Endometrium (tissue), 2 donors: ENCODE measurements at regions not wholly inside any gene's neighbourhood (a gene's known extent, or its start where the extent isn't known, plus 50 kb on each side); places are given as distances from the start of the nearest gene placed in this dataset.
"Not testable (repeated sequence)": the region's sequence is repeated elsewhere in the genome, so short reads cannot be mapped to it uniquely, and the experiment has no call there.

ENCODE experiments used
- FAIRE-seq: peaks from 2 replicates; lab custom pipeline; 2012; peaks lifted over from hg19 to GRCh38; lab: Jason Lieb, UNC
- donor health status: control.
- donor health status: control.

DNA sequence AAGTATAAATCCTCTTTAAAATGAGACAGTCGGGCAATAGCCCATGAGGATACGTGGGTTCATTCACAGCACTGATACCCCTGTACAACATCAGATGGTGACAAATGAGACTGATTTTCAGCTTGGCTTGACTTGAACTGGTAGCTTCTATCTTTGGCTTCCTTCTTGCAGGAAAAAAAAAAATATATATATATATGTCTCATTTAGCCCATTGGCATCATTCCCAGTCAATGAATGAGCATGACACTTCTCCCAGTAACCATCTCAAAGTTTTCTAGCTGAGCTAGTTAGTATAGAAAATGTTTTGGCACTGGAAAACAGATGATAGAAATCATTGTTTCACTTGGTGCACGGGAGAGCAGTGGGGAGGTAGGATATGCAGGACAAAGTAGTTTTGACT is 222.5 kb upstream of the TAS2R1 start:
- FAIRE-seq, result no peak

DNA sequence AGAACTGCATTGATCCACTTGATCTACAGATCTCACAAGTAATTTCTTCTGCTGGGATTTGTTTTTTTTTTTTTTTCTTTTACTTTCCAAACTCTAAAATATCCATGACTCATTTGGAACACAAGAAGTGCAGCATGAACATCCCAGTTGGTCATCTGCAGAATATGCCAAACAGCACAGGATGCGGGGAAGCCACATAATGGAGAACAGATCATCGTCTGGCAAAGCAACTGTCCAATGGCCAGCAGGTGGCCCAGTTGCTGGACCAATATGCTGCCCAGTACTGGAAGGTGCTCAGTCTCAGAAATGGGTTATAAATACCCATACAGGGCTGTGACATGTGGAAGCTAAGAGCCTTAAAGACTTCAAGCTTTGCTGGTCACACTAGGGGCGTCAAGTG is 221.3 kb upstream of the TAS2R1 start:
- no peak for FAIRE-seq

- FAIRE-seq, result no peak
These were observed 220.3 kb upstream of the TAS2R1 start for GRCh38 chr5:9850456-9850855.

GRCh38 chr5:9847631-9848030 is 217.5 kb upstream of the TAS2R1 start:
- FAIRE-seq, result no peak

DNA sequence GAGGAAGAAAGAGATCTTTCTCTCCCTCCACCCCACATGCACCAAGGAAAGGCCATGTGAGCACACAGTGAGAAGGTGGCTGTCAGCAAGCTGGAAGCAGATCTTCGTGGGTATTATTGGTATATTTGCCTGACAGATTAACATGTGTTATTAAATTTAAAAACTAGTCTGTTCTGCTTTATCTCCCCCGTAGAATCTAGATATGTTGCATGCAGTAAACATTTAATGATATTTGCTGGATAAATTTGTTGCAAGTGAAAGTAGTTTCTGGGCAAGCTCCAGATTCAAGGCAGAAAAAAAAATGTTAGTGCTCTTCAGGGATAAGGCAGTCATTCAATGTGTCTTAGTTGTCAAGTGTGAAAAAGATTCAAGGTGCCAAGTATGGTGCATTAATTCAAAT is 215.0 kb upstream of the TAS2R1 start:
- FAIRE-seq, result no peak

DNA sequence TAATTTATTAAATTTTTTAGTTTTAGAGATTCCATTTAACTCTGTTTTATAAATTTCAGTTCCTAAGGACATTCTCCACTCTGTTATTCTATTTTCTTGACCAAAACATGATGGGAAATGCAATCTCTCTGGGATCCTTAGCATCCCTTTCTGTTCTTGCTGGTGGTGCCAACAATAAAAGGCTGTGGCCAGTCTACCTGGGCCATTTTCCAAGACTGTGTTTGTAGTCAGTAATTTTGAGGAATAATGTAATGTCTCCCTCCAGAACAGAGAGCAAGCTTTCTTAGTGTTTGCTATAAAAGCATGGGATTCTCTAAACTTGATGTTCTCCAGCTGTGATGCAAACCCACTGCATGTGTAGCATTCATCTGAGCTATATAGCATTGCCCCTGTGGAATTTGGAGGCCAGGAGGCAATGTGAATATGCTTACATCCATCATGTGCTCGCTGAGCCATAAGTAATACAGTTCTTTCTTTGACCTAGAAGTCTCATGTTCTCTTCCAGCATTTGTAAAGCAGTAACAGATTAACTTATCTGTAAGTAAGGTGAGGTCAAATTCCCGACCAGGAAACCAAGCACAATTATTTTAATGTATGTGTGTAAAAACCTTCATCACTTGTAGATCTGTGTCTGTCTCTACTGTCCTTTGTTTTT is 211.5 kb upstream of the TAS2R1 start:
- FAIRE-seq, result no peak

- FAIRE-seq, result no peak
These were observed 208.8 kb upstream of the TAS2R1 start for GRCh38 chr5:9838916-9839315.

- no peak for FAIRE-seq
These were observed 205.0 kb upstream of the TAS2R1 start for GRCh38 chr5:9834871-9835770.

DNA sequence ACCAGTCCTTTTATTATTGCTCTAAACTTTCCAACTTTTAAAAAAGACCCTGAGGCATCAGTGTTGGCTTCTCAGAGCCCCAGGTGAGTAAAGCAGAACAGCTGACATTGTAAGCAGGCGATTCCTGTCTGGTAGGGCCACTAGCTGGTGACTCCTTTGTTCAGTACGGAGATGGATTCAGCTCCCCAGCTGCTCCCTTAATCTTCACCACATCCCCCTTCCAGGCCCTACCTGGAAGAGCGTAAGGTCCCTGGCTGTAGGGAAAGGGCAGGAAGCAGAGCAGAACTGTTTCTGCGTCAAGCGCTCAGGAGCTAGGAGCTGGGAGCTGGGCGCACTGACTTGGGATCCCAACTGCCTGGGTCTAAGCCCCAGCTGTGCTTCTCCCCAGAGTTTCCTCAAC is 203.7 kb upstream of the TAS2R1 start:
- FAIRE-seq, result no peak

DNA sequence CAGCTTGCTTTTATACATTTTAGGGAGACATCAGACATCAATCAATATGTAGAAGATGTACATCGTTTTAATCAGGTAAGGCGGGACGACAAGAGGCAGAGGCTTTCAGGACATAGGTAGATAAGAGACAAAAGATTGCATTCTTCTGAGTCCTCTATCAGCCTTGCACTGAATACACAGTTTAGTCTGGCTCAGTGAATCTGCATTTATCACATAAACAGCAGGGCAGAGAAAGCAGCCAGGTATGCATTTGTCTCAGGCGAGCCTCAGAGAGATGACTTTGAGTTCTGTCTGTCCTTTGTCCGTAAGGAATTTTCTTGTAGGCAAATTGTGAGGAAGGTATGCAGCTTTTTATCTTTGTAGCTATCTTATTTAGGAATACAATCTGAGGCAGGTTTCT is 202.8 kb upstream of the TAS2R1 start:
- FAIRE-seq, result no peak

DNA sequence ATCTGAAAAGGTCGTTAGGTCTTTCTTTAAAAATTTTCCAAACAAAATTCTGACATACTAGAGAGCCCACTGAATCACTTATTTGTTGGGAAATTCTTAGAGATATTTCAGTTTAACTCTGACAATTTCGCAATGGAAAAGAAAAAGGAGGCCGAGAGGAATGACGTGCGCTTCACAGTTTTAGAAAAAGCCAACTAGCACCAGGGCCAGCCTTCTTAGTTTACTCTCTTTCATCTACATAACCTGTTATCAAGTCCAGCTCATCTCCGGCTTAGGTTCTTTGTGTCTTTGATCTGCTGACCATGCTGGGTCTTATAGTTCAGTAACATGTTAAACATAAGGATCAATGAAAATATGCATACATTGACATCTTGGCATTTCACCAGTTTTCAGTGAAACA is 201.7 kb upstream of the TAS2R1 start:
- peak; percentile 70 for FAIRE-seq

- no peak for FAIRE-seq
These were observed 200.0 kb upstream of the TAS2R1 start for GRCh38 chr5:9830184-9830583.

- FAIRE-seq, result no peak
These were observed 199.5 kb upstream of the TAS2R1 start for GRCh38 chr5:9829621-9830020.

DNA sequence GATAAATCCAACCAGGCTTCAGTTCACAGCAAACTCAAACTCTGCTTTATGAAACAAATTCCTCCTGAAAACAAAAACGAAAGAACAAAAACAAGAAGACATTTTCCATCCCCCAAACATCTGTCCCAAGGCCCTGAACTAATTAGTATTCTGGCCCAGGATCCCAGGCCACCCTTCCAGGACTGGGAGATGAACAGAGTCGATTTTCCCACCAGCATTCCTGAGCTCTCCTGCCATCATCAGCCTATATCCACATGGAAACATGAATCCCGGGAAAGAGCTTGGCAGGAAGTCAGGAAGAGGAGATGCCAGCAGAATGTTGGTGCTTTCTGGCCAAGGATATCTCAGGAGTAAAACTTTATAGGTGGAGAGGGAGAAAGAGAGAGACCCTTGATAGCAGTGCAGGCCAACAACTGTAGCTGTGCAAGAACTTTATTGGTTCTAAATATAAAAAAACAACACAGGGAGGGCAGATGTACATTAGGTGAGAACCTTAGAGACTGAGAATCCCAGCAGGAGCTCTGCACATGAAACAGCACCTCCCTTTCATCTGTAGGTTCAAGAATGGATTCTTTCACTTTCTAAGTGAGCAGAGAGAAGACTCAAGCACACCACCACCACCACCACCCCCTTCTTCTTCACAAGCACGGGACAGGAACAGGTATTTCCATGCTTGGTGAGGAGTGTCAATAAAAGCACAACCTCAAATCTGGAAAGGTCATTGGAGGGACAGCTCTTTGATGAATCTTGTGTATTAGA is 190.7 kb upstream of the TAS2R1 start:
- FAIRE-seq, result peak; percentile 69

GRCh38 chr5:9818340-9818845 is 188.2 kb upstream of the TAS2R1 start:
- no peak for FAIRE-seq

- no peak for FAIRE-seq
These were observed 187.7 kb upstream of the TAS2R1 start for GRCh38 chr5:9817819-9818218.

- FAIRE-seq, result no peak
These were observed 184.9 kb upstream of the TAS2R1 start for GRCh38 chr5:9815051-9815450.

DNA sequence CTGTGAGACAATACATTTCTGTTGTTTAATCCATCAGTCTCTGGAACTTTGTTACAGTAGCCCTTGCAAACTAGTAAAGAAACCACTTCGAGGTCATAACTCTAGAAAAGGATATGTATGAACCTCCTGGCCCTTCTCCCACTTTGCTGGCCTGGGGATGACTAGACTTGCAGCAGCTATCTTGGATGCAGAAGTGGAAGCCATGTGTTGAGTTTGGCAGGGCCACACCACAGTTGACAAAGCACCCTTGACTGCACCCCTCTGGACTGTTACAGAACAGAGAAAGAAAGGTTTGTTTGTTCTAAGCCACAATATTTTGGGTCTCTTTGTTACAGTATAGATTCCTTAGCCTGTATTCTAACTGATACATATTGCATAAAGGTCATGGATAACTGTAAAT is 183.2 kb upstream of the TAS2R1 start:
- no peak for FAIRE-seq

DNA sequence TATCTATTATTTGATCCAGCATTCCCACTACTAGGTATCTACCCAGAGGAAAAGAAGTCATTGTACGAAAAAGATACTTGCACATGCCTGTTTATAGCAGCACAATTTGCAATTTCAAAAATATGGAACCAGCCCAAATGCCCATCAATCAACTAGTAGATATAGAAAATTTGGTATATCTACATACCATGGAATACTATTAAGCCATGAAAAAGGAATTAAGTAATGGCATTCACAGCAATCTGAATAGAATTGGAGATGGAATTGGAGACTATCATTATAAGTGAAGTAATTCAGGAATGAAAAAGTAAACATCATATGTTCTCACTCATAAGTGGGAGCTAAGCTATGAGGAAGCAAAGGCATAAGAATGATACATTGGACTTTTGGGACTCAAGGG is 177.2 kb upstream of the TAS2R1 start:
- FAIRE-seq, result not testable (repeated sequence)

DNA sequence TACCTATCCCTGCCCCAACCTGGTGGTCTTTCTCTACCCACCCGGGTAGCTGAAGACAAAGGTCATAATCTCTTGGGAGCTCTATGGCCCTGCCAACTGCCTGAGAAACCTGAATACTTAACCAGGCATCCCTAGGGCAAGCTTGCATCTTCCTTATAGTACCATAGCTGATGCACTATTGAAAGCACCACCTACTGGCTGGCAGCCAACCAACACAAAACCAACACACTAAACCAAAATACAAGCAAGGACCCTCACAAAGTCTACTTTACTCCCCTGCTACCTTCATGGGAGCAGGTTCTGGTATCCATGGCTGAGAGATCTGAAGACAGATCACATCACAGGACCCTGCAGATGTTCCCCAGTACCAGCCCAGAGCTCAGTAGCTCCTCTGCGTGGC is 171.8 kb upstream of the TAS2R1 start:
- FAIRE-seq, result no peak

DNA sequence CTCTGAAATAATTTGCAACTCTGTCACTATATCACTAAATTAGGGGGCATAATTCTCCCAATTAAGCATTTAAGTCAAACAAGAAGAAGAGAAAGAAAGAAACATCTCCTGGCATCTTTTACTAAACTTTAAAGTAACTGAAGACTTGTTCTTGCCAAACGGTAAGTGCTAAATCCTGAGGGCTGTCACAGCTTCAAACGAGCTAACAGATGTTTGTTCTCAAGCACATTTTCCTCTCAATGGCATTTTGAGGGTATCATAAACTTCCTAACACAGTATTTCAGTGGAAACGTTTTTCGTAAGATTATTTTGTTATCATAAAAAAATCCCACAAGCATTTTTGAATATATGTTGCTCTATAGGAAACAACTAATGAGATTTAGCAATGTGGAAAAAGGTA is 169.5 kb upstream of the TAS2R1 start:
- FAIRE-seq, result no peak

GRCh38 chr5:9790276-9790675 is 160.1 kb upstream of the TAS2R1 start:
- FAIRE-seq, result no peak

DNA sequence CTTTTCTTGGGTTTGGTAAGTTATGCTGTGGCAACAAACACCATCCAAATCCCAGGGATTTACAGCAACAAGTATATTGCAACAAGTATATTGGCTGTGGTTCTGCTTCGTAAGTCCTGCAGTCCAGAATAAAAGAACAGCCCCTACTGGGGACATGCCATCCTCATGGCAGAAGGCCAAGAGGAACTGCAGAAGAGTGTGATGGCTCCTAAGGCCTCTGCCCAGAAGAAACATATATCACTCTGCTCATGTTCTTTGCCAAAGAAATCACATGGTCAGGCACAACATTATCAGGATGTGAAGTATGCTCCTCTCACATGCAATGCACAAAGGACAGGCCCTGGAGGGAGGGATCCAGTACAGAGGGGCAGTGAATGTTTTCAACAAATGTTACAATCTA is 159.6 kb upstream of the TAS2R1 start:
- no peak for FAIRE-seq
